Epithelial cell of proximal tubule (primary cell): ENCODE measurements at regions not wholly inside any gene's neighbourhood (a gene's known extent, or its start where the extent isn't known, plus 50 kb on each side); places are given as distances from the start of the nearest gene placed in this dataset.

Experiments used
- DNase-seq: peaks from one replicate; pipeline ENCODE4 v3.0.0-alpha.2; 2011; ENCODE audit warnings: low read depth
- H3K4me3 ChIP-seq: 2 replicates; pipeline ENCODE4 v1.5.1; 2011; ENCODE audit warnings: low read depth, mild to moderate bottlenecking, low read length
- CTCF ChIP-seq: conservative IDR thresholded peaks from 2 replicates; pipeline ENCODE4 v1.5.1; 2012; ENCODE audit warnings: low read depth, mild to moderate bottlenecking, low read length

- no peak for DNase-seq
- no peak overlapping the region for H3K4me3 ChIP-seq
- TF ChIP-seq CTCF: no peak
Measured at GRCh38 chr6:93584300-93584699, 164.9 kb upstream of the EPHA7 start.

GRCh38 chr6:93581371-93581770 lies 162.0 kb upstream of the EPHA7 start:
- peak; percentile 72 for DNase-seq
- TF ChIP-seq CTCF: no peak
- H3K4me3 ChIP-seq: peak overlapping the region; percentile 23

- no peak overlapping the region for H3K4me3 ChIP-seq
- no peak for TF ChIP-seq CTCF
- no peak for DNase-seq
Measured at GRCh38 chr6:93580446-93580845, 161.1 kb upstream of the EPHA7 start.

GRCh38 chr6:93575495-93576267 lies 156.3 kb upstream of the EPHA7 start:
- H3K4me3 ChIP-seq: no peak overlapping the region
- TF ChIP-seq CTCF: no peak
- DNase-seq: no peak

- DNase-seq: no peak
- TF ChIP-seq CTCF: no peak
- no peak overlapping the region for H3K4me3 ChIP-seq
Measured at GRCh38 chr6:93574299-93574698, 154.9 kb upstream of the EPHA7 start.

- no peak for TF ChIP-seq CTCF
- DNase-seq: no peak
Measured at GRCh38 chr6:93571346-93571745, 152.0 kb upstream of the EPHA7 start.

GRCh38 chr6:93568169-93568568 lies 148.8 kb upstream of the EPHA7 start:
- no peak for DNase-seq
- TF ChIP-seq CTCF: no peak

More at GRCh38 chr6:93571346-93571745, 152.0 kb upstream of the EPHA7 start:
- H3K4me3 ChIP-seq: no peak overlapping the region

More at GRCh38 chr6:93568169-93568568, 148.8 kb upstream of the EPHA7 start:
- H3K4me3 ChIP-seq: no peak overlapping the region
